ENCODE measurements at regions not wholly inside any gene's neighbourhood (a gene's known extent, or its start where the extent isn't known, plus 50 kb on each side); places are given as distances from the start of the nearest gene placed in this dataset.

DNA sequence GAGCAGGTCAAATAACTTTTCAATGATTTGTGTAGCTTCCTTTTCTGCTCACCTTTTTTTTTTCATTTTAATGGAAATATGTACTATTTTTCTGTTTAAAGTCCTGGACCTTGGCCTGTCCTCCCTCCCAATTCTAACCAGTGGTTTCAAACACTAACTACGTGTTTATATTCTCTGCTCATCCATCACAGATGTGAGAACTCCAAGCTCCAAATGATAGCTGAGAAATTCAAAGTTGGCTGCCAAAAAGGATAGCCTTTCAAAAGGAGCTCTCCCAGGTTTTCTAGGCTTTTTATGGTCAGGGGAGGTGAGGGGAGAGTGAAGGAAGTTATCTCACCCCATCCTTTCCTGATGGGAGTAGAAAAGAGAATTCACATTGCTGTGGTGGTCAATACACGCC lies 486.0 kb upstream of the TBX3 start:
- no peak for FAIRE-seq

DNA sequence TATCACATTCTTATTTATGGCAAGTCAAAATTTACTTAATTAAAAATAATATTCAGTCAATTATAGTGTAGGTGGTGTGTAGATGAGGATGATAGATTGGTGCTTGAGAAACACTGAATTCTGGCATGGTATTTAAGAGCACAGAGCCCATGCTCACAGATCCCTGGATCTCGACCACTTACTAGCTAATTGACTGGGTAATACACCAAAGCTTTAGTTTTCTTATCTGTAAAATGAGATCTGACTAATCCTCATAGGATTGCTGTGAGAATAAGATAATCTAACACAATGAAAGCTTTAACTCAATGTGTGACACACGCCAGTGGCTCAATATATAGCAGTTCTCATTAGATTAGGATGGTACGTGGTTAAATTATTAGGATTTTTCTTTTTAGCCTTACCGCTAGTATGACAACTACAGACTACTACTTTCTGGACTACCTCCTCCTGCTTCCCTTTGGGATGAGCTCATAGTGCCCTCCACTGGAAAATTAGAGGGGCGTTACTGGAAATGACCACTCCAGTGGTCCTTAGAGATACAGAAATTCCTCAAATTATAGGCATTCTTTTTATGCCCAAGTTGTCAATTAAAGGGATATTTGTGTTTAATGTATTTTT lies 482.8 kb upstream of the TBX3 start:
- no peak for FAIRE-seq
- DNase-seq (ENCODE audit: insufficient read length, low spot score) = peak; percentile 28

More for the DNA sequence above, 486.0 kb upstream of the TBX3 start:
- DNase-seq (ENCODE audit: insufficient read length, low spot score) = no peak

DNA sequence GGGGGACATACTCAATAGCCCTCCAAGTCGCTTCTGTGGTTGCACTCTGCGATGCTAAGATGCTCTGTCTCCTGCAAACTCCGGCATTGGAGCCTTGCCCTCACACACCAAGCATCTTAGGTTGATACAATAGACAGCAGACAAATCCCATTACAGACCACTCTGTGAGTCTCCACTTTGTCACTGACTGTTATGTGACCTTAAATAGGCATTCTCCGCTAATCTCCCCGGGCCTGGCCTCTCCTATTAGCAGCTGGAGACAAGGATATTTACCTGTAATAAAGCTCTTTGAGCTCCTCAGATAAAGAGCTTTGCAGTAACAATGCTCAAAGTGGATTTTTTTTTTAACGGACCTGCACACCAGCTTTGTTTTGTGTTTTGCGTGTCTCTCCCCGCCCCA lies 479.7 kb upstream of the TBX3 start:
- FAIRE-seq = no peak
- DNase-seq (ENCODE audit: insufficient read length, low spot score) = no peak

DNA sequence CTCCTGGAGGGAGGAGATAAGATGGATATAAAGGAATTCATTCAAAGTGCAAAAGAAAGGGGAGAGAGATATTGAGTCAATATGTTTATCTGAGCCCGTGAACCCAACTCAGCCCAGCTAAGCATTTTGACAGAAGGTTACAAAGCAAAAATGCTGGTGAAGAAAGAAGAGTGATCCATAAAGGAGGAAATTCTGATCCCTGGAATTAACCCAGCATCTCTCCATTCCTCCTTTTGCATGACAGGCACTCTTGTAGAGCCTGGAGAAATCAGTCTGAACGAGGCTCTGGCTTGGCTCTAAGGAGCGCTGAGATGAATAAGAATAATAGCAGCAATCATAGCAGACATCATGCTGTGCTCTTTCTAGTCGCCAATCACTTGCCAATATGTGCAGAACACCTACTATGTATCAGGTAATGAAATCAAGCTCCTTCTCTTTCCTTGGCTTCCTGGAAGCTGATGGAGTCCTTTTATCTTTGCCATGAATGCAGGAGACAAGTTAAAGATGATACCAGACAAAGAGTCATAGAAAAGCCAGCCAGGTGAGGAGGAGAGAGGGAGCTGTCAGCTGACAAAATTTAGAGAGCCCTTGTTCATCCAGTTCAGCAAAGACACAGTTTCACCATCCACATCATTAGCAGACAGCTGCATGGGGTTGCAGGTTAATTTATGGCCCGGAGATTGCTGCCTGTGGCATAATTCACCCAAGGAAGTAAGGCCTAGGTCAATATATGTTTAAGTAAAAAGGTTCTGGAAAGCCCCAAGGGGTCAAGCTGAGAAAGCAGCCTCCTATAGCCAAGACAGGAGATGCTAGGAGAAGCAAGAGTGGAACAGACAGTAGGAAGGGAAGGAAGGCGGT lies 476.5 kb upstream of the TBX3 start:
- no peak for DNase-seq (ENCODE audit: insufficient read length, low spot score)

DNA sequence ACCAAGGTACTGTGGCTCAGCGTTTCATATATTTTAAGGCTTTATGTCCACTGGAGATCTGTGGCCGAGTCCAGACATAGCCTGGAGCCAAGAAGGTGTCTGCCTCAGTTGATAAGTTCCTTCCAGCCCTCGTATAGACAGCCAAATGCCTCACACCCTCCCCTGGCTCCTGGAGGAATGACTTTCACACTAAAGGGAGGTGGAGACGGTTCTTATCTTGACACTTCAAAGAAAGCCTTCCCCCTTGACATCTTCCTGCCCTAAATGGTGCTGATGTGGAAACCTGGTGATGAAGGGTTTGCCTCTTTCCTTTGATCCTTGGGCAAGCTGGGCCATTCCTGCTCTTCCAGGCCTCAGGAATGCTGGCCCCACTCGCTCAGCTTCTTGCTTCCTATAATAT lies 474.8 kb upstream of the TBX3 start:
- FAIRE-seq (no peak), DNase-seq (ENCODE audit: insufficient read length, low spot score) (no peak)

More for the DNA sequence above, 476.5 kb upstream of the TBX3 start:
- no peak for FAIRE-seq

DNA sequence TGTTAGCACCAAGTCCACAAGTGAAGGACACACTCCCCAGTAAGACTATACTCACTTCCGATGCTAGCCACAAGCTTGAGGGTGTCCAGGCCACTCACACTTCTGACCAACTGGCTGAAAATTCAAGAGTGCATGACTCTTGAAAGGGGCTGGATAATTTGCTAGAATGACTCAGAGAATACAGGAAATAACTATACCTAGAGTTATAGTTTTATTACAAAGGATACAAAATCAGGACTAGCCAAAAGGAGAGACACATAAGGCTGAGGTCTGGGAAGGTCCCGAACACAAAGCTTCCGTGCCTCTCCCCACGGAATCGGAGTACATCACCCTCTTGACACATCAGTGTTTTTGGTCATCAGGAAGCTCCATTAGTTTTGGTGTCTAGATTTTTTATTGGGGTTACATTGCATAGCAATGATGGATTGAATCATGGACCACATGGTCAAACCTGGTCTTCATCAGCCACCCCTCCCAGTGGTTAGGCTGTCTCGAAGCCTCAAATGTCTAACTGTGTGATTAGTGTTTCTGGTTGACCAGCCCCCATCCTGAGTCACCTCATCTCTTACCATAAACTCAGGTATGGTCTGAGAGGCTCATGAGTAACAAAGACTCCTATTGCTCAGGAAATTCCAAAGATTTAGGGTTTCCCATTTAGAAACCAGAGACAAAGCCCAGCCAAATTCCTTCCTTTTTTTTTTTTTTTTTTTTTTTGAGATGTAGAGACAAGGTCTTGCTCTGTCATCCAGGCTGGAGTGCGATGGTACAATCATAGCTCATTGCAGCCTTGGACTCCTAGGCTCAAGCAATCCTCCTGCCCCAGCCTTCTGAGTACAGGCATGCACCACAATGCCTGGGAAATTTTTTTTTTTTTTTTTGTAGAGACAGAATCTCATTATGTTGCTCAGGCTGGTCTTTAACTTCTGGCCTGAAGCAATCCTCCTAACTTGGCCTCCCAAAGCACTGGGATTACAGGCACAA lies 472.0 kb upstream of the TBX3 start:
- FAIRE-seq (peak; percentile 74), DNase-seq (ENCODE audit: insufficient read length, low spot score) (peak; percentile 49)

DNA sequence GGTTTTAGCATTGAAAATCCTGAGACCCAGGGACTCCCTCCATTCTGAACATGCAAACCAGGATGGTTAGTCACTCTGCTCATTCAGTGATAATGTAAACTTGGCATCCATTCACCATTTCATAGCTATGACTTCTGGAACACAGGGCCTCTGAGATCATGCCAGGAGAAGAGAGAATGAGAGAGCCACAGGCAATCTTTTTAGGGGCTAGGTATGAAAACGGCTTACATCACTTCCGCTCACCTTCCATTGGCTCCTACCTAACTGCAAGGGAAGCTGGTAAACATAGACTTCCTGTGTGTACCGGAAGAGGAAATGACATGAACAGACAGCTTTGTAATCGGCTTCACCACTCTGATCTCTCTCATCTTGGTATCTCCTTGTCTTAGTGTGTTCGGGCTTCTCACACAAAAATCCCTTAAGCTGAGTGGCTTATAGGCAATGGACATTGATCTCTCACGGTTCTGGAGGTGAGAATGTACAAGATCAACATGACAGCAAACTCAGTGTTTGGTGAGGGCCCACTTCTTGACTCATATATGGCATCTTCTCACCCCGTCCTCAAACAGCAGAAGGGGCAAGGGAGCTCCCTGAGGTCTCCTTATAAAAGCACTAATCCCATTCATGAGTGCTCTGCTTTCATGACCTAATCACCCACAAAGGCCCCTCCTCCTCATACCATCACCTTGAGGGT lies 465.9 kb upstream of the TBX3 start:
- DNase-seq (ENCODE audit: insufficient read length, low spot score) (no peak), FAIRE-seq (no peak)

DNA sequence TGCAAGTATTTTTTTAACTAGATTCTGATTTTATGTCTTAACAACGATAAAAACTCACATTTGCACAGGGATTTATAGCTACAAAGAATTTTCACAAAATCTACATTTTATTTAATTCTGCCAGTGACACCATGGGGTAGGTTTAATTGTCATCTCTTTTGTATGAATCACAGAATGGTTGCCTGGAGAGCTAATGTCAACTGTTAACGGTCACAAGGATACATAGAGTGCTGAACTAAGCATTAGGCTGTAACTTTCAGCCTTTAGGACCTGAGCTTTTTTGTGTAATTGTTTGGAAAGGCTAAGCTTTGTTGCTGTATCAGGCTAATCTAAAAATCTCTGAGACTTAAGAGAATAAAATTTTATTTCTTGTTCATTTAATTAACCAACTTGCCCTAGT lies 465.3 kb upstream of the TBX3 start:
- DNase-seq (ENCODE audit: insufficient read length, low spot score) (no peak), FAIRE-seq (no peak)

DNA sequence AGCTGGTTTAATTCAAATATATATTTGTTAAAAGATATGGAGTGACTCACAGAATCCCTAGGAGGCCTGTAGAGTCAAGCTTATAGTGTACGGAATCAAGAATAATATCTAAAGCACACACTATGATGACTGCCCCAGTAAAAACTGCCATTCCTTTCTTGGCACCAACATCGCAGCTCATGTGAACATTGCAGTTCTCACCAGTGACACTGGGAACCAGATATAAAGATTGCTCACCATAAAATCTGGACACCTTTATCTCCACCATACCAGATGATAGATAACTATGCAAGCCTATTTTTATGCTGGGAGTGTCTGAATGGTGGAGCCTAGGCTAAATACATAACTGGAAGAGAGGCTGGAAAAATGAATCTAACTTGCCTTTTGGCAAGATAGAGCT lies 463.9 kb upstream of the TBX3 start:
- DNase-seq (ENCODE audit: insufficient read length, low spot score) (no peak), FAIRE-seq (no peak)

DNA sequence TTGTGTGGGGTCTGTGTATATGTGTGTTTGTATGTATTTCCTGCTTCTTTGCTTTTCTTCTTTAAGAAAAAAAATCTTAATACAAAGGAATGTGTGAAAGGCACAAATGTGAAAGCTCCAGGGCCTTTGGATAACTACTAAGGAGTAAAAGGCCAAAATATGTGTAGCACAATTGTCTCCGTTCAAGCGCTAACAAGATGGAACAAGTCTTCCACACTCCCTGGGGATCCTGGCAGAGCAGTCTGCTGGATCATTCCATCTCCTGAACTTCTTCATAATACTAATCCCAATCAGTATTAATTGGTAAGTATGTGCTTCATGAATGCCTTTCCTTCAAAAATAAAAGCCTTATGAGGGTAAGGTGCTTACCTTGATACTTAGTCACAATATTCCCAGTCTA lies 462.5 kb upstream of the TBX3 start:
- no peak for FAIRE-seq

DNA sequence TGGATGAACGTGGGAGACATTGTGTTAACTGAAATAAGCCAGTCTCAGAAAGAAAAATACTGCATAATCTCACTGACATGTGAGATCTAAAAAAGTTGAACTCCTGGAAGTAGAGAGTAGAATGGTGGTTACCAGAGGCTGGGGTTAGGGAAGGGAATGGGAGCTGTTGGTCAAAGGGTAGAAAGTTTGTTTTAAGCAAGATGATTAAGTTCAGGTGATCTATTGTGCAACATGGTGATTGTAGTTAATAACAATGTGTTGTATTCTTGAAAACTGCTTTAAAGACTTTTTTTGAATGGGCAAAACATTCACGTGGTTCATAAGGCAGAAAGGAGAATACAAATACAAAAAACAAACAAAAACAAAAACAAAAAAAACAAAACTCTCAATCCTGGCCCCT lies 460.4 kb upstream of the TBX3 start:
- no peak for FAIRE-seq
- DNase-seq (ENCODE audit: insufficient read length, low spot score) = no peak

More for the DNA sequence above, 462.5 kb upstream of the TBX3 start:
- DNase-seq (ENCODE audit: insufficient read length, low spot score) = no peak

DNA sequence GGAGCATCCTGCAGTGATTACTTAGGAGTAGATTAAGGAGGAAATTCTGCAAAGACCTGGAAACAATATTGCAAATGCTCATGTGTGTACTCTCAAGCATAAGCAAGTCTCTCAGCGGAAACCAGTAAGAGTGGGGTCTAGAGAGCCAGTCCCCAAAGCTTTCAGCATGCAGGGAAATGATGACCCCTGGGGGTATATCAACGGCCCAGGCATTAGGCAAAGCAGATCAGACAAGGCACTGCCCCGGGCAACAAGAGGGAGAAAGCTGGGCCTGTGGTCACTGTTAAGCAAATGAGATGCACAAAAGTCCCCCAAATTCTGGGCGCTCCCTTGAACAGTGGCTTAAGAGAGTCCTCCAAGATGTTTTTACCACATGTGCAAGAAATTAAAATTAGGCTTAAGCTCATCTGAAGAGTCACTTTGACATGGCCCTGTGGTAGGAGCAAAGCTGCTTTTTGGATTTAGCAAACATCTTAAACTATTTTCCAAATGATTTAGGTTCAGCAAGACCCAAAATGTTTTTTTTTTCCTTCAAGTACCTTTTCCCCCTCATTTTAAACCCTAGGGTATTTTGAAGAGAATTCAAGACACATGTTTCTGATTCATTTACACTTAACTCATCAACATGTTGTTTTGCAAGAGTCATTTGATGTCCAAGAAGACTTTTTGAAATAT lies 457.1 kb upstream of the TBX3 start:
- DNase-seq (ENCODE audit: insufficient read length, low spot score) = no peak
- FAIRE-seq = no peak

DNA sequence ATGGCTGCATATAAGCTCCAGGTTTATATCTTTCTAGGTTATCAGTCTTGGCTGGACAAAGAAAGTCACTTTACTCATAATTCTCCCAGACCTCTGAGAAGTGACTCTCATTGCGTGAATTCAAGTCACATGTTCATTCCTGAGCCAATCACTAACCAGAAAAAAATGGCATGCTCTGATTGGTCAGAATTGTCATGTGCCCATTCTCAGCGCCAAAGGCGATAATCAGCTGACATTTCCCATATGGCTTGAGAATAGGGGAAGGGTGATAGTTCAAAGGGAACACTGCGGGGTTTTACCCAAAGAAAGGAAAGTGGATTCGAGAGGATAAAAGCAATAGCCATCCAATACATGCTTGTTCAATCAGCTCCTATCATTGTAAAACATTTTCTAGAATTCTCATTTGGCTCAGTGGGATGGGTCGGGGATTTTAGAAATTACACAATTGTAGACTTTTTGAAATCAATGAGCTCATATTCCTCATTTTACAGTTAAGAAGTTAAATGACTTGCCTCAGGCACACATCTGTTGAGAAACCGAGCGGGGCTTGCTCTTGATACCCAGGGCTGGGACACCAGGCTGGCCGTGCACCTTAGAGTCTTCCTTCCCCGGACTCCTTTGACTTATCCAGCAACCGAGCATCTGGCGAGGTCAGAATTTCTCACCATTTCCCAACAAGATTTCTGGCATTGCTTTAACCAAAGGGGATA lies 454.0 kb upstream of the TBX3 start:
- FAIRE-seq (no peak), DNase-seq (ENCODE audit: insufficient read length, low spot score) (no peak)

DNA sequence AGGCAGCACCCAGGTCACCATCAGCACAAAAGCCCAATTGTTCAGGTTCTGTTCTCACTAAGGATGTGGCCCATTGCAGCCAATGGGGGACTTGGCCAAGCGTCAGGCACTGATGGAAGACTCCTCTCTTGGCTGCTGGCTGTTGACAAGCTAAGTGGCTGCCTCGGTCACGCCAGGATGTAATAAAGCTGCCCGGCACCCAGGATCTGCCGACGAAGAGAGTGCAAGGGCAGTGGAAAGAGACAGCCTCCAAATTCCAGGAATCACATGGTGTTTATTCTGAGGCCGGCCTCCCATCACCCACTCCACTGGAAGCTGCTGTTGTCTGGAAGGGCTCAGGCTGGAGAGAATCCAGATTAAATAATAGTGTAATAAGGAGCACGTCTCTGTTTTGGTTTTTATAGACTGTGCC lies 451.8 kb upstream of the TBX3 start:
- DNase-seq (ENCODE audit: insufficient read length, low spot score) (no peak), FAIRE-seq (no peak)

DNA sequence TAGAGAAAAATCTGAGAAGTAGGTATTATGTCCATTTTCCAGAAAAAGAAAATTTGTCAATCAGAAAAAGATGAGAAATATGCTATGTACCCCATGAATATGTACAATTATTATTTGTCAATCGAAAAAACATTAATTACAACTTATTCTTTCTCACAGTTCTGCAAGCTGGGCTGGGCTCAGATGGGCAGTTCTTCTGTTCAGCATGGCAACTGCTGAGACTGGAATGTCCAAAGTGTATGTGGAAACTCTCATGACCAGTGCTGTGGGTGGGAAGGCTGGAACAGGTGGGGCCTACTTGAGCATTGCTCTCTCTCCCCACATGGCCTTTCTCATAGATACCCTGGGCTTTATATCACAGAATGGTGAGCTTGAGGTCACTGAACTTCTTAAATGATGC lies 450.3 kb upstream of the TBX3 start:
- no peak for FAIRE-seq
- no peak for DNase-seq (ENCODE audit: insufficient read length, low spot score)

DNA sequence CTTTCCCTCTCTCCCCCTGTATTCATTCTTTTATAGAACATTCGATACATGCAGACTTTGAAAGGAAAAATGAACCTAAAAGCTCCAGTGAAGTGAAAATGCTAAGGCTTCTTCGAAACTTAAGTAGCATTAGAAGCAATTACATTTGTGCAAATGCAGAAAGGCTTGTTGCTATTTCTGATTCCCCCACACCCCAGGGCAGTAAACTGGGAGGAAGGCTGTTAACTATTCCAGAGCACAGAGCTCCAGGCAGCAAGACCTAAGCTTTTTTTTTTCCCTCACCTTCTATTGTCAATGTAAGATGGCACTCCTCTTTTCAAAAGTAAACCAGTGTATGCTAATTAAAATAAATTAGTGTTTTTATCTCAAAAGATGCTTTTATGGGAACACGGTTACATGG lies 448.9 kb upstream of the TBX3 start:
- no peak for FAIRE-seq
- no peak for DNase-seq (ENCODE audit: insufficient read length, low spot score)

DNA sequence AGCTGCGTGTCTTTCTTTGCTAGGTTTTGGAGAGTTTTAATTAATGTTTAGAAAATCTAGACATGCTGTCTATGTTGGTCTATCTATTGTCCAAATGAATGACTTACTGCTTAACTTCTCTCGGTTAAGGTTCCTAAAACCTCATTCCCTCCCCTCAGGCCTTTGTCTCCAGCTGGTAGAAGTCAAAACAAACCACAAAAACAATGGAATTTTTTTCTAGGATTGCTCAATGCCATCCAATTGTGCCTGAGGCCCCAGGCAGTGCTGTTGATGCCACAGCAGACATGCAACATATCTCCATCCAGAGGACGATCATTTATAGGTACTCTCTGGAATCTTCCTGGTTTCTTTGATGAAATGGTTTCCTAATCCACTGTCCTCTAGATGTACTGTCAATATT lies 448.2 kb upstream of the TBX3 start:
- DNase-seq (ENCODE audit: insufficient read length, low spot score) (peak; percentile 42), FAIRE-seq (no peak)

DNA sequence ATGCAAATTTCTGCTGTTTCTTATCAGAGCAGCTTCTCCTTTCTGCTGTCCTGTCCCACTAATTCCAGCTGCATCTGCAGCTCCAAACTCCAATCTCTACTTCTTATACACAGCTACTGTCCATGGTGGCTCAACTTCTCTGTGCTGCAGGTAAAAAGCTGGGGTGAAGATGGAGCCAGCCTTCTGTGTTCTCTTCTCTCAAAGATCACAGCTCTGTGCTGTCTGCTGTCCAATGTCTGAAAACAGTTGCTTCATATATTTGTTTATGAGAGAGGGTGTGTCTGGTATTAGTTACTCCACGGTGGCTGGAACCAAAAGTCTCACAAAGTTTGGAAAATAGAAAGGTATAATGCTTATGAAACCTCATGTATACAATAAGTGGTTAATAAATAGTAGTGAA lies 445.8 kb upstream of the TBX3 start:
- FAIRE-seq = no peak
- no peak for DNase-seq (ENCODE audit: insufficient read length, low spot score)

DNA sequence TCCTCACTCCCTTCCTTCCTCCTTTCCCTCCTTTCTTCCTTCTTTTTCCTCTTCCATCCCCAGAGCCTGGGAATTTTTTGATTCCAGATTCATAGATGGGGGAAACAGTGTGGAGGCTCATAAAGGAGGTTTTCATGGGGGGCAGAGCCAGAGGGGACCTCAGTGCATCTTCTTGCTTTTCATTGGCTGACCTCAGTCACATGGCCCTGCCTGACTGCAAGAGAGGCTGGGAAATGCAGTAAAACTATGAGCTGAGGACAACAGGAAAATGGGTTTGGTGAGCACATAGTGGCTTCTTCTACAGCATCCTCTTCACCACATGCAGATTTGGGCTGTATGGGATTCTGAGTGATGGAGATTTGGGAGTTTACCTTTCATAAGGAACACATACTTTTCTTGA lies 437.1 kb upstream of the TBX3 start:
- FAIRE-seq (no peak), DNase-seq (ENCODE audit: insufficient read length, low spot score) (no peak)
